Fibroblast of villous mesenchyme (primary cell): ENCODE measurements at regions not wholly inside any gene's neighbourhood (a gene's known extent, or its start where the extent isn't known, plus 50 kb on each side); places are given as distances from the start of the nearest gene placed in this dataset.

ENCODE experiments used
- DNase-seq: peaks from one replicate; pipeline ENCODE4 v3.0.0-alpha.2; 2010; ENCODE audit warnings: low read depth
- H3K4me3 ChIP-seq: 2 replicates; pipeline ENCODE4 v1.5.1; 2011; ENCODE audit warnings: low read depth, mild to moderate bottlenecking, low read length
- TF ChIP-seq, protein P1 (sequence below): IDR thresholded peaks from 2 replicates; pipeline ENCODE4 v1.5.1; 2012; ENCODE audit warnings: low read depth, mild to moderate bottlenecking, low read length; ENCODE audit not compliant: insufficient read depth

DNA sequence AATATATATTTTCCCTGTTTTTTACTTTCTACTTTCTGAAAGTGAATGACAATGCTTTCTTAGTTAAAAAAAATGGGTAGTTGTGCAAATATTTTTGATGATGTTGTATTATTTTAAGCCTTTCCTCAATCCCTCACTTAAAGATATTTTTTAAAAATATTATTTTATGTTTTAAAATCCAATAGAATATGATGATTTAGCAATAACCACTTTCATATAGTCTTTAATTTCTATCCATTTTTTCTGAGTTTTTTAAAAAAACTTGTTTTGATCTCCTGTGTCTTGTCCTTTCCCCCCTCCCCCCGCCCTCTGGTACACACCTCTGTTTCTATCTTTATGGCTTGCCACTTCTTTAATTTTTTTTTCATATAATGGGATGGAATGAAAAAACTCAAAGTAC lies 362.0 kb upstream of the SLITRK6 start:
- TF ChIP-seq, protein P1, sequence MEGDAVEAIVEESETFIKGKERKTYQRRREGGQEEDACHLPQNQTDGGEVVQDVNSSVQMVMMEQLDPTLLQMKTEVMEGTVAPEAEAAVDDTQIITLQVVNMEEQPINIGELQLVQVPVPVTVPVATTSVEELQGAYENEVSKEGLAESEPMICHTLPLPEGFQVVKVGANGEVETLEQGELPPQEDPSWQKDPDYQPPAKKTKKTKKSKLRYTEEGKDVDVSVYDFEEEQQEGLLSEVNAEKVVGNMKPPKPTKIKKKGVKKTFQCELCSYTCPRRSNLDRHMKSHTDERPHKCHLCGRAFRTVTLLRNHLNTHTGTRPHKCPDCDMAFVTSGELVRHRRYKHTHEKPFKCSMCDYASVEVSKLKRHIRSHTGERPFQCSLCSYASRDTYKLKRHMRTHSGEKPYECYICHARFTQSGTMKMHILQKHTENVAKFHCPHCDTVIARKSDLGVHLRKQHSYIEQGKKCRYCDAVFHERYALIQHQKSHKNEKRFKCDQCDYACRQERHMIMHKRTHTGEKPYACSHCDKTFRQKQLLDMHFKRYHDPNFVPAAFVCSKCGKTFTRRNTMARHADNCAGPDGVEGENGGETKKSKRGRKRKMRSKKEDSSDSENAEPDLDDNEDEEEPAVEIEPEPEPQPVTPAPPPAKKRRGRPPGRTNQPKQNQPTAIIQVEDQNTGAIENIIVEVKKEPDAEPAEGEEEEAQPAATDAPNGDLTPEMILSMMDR: no peak
- H3K4me3 ChIP-seq: no peak overlapping the region
- DNase-seq: no peak

DNA sequence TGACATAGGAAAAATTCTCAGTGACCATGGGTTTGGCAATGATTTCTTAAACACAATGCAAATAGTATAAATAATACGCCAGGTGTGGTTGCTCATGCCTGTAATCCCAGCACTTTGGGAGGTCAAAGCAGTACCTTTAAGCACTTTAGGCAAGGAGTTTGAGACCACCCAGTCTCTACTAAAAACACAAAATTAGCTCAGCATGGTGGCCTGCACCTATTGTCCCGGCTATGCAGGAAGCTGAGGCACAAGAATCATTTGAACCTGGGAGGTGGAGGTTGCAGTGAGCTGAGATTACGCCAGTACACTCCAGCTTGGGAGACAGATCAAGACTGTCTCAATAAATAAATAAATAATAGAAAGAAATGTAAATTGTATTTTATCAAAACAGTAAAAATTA lies 356.5 kb upstream of the SLITRK6 start:
- no peak for DNase-seq
- no peak overlapping the region for H3K4me3 ChIP-seq
- TF ChIP-seq, protein P1: no peak

DNA sequence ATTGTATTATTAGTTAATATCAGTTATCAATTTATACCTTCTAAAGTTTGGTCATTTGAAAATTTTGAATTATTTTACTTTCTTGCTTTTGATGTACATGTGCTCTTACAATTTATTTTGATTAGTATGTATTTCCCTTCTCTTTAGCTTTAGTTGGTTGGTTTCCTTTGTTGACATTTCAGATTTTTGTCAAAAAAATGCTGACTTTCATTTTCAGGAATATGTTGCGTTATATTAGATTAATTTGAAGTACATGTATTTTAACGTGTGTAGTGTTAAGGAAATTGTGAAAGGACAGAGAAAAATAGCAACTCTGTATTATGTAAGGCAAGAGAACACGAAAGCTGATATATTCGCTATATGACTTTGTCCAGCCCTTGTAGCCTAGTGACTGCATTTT lies 342.9 kb upstream of the SLITRK6 start:
- no peak overlapping the region for H3K4me3 ChIP-seq
- DNase-seq: no peak
- TF ChIP-seq, protein P1: no peak

DNA sequence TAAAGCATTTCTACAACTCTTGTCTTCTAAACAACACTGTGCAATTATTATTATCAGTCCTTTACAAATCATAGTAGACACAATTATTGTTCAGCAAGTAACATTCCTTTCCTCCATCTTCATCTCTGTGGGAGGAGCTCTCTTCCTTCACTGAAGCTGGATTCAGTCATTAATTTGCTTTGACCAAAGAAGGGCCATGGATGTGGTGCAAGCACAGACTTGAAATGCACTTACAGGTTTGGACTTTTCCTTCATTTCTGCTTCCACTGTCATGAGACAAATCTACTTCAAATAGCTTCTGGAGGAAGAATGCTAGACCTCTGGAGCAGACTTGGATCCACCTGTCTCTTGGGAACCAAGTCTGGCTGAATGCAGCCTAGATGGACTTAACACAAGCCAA lies 336.6 kb upstream of the SLITRK6 start:
- no peak for DNase-seq
- H3K4me3 ChIP-seq: no peak overlapping the region
- TF ChIP-seq, protein P1: no peak

DNA sequence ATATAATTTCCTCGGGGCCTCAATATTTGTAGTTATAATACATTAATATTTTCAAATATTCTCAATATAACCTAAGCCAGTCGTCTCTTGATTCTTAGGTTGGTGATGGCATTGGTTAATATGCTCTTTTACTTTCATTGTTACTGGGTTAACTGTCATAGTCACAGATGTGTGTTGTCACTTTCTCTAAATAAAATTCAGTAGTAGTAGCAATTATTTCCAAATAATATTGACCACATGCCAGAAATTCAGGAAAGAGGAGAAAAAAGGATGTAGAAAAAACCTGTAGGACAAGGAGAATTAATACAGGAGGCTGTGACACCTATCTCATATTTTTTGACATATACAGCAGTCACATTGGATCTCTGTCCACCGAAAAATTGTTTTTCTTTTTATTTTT lies 322.7 kb upstream of the SLITRK6 start:
- no peak for DNase-seq
- TF ChIP-seq, protein P1: no peak
- H3K4me3 ChIP-seq: no peak overlapping the region

DNA sequence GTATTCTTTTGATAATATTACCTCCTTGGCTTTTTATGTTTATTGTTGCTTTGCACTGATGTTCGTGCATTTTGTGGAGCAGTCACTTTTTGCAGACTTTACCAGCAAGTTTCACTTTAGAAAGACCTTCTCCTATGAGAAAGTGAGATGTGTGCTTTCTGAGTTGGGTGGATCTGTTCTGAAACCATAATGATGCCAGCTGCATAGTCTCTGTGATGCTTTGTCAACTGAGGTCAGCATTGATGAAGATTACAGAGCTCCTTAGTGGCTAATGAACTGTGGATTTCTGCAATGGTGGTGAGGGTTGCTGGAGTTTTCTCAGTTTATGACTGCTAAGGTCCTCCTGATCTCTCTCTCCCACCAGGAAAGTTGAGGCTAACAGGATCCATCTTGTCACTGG lies 309.9 kb upstream of the SLITRK6 start:
- TF ChIP-seq, protein P1: no peak
- DNase-seq: no peak
- no peak overlapping the region for H3K4me3 ChIP-seq

DNA sequence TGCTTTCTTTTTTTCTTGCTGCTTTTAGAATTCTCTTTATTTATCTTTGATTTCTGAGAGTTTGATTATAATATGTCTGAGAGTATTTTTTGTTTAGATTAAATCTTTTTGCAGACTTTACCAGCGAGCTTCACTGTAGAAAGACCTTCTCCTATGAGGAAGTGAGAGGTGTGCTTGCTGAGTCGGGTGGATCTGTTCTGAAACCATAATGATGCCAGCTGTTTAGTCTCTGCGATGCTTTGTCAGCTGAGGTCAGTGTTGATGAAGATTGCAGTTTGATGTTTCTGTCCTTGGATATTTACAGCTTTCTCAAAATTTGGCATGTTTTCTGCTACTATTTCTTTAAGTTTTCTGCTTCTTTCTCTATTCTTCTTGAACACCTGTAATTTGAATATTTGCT lies 309.1 kb upstream of the SLITRK6 start:
- H3K4me3 ChIP-seq: no peak overlapping the region
- DNase-seq: no peak
- TF ChIP-seq, protein P1: no peak
